GM18517 (cell line): ENCODE measurements at regions not wholly inside any gene's neighbourhood (a gene's known extent, or its start where the extent isn't known, plus 50 kb on each side); places are given as distances from the start of the nearest gene placed in this dataset.

Experiments
- ATAC-seq: cut with Tn5 transposase; IDR thresholded peaks from one replicate; pipeline ENCODE4 v1.9.1; 2021; ENCODE audit warnings: mild to moderate bottlenecking, moderate library complexity; ENCODE audit not compliant: unreplicated experiment

DNA sequence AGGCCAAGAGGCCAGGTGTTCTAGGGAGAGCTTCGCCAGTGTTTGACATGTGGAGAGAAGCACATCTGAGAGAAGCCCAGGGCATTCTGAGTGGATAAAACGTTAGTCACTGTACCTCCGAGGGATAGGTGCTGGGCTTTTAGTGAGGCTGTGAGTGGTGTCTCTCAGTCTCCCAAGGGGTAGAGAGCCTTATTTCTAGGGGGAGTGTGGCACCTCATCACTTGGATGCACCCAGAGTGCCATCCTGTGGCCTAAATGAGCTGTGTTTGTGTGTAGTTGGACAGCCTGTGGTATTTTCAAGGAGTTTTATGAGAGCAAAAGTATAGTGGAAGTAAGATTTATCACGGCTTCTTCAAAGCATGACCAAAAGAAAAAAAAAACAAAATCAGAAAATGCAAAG is 1046.9 kb upstream of the WWC1 start:
- ATAC-seq = no peak

DNA sequence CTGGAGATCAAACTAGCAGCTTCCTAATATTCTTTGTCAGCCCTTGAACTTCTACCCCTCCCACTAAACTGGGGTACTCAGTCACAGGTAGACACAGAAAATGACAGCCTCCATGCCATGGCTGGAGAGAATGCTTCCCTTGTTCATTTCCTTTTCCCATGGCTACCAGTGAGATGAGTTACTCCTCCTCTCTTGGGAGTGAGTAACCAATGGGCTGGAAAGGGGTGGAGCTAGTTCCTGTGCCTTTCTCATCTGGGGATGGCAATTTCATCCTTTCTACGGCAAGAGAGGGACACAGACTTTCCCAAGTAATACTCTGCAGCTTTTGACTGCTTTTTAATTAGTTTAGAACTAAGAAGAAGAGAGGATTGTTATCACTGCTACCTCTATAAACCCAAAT is 1045.6 kb upstream of the WWC1 start:
- ATAC-seq = no peak

DNA sequence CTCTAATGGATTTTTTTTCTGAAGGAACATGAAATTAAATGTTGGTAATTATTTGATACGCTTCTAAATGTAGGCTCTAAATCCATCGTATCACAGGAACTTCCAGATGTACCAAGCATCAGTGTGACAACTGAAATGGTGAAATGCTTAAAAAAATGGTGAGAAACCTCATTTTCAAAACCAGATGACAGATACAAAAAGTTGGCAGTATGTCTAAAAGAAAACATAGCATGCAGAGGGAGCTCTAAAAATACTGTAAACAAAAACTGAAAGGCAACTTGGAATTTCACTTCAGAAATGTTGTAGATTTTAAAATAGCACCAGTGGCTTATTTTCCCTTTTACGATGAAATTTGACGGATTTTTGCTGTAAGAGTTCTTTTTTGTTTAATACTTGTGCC is 1043.6 kb upstream of the WWC1 start:
- no peak for ATAC-seq

DNA sequence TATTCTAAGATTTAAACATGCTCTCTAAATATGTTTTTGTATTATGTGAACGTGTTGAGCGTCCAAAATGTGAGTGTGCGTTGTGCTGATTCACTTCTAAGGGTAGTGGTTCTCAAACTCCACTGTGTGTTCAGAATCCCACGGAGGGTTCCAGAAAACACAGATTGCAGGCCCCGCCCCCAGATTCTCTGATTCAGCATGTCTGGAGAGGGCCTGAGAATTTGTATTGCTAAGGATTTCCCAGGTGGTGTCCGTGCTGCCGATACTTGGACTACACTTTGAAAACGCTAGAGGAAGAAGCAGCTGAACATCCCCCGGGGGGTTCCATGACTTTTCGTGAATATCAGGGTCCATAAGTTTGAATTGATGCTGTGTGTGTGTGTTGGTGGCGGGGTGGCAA is 1043.2 kb upstream of the WWC1 start:
- ATAC-seq = no peak

DNA sequence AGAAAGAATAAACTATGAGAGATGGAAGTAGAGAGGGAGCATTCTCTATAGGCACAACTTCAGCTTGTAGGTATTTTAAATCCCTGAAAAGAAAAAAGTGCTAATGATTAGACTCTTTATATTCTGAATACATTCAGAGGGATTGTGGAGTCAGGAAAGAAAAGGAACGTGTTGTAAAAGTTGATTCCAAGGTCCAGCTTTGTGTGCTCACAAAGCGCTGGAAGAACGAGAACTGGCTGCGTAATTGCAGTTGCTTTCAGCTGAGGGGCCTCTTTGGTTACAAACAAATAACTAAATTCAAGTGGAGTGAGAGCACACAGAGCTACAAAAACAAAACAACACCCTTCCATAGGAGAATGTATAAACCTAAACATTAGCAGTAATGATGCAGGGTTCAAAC is 1040.4 kb upstream of the WWC1 start:
- no peak for ATAC-seq

DNA sequence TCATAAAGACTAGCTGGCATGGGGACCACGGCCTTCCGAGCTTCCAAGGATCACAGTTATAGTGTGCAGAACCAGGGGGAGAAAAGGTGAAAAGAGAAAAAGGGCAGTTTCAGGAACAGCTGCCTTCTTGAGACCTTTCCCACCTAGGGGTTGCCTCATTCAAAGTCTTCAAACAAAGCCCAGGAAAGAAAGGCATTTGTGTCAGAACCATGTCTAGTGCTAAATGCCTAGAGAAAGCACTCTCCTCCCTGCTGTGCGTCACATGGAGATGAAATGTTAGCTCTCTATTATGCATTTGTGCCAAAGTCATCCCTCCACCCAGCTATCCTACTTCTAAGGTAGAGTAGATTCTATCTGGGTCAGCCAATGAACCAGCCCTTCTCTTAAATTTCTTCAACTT is 1037.3 kb upstream of the WWC1 start:
- no peak for ATAC-seq

DNA sequence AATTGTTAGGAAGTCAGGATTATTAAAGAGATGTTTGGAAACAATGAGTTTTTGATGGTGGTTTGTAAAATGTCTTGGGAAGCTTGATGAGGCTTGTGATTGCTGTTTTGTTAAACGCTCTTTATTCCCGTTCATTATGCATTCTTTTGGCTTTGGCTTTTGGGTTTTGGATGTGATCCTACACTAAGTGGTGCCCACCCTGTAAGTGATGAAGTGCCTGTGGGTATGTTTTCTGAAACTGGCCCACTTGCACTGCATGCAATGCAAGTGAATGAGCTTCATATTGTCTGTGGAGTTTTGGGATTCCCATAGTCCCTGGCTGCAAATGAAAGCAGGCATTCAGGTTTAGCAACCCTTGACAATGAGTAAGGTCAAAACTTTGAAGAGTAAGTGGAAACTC is 1035.5 kb upstream of the WWC1 start:
- ATAC-seq = no peak

DNA sequence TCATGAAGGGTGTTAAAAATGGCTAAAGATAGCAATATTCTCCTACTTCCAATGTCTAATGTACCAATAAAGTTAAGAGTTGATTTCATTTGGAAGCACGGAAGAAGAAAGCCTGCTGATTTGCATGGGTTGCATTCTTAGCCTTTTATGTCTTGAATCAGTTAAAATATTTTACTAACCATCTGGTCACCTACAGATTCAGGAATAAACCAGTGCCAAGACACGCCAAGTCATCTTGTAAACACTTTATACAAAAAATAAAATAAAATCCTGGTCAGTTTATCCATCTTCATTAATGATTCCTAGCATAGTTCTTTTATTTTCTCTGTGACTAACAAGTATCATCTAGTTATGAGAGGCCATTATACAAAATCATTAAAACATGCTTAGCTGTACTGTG is 1031.6 kb upstream of the WWC1 start:
- no peak for ATAC-seq

DNA sequence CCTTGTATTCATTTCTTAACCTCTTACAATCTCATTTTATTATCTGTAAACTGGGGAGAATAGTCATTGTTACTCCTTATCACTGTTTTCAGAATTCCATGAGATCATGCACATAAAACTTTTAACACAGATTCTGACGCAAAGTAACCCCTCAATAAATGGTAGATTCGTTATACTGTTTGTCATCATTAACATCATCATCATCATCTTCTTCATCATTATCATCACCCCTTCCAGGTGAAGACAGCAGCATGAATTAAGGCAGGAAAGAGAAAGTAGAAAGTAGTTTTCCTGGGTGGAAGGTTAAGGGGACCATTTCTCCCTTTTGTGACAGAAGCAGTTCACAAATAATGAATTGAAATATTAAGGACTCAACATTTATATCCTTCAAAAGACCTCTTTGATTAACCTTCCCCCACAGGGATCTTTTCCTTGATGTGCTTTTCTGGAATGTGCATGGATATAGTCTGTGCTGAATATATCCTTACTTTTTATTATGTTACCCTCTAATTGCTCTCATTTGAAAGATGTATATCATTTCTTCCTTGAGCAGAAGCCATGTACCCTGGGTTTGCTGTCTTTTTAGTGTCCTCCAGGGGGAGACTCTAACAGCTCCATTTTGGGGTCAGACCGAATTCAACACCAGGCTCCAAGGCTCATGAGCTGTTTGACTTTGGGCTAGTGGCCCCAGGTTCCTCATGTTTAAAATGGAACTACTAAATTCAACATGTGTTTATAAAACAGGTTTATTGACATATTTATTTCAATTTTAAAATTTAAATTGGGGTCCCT is 1029.9 kb upstream of the WWC1 start:
- no peak for ATAC-seq

DNA sequence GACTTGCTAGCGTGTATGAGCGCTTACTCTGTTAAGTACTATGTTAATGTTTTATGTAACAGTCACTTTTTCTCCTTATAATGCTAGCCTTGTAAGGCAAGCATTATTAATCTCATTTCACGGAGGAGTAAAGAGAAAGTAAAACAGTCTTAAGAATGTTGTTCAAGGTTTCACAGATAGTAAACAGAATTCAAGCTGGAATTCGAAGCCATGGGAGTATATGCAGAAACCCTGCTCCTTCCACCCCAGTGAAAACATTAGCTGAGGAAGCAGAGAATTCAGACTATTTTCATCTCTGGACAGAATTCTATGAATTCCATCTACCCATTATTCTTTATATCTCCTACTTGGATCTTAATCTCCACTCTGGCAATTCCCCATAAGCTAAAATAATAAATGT is 1028.3 kb upstream of the WWC1 start:
- ATAC-seq = no peak

DNA sequence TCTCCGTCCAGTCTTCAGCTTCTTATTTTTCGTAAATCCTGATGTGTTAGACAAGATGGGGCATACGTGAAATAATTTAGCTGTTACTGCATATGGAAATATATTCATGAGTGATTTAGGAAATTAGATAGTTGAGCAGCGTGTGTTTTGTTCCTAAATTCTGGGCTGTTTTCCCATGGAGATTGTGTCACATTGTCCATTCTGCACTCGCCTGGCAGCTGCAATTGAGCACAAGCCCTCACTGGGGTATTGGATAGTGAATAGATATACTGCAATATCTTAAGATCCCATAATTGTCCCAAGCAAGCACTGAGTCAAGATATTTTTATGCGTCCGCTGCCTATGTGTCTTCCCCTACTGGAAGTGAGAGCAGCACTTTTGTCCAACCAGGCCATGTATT is 1027.1 kb upstream of the WWC1 start:
- no peak for ATAC-seq

DNA sequence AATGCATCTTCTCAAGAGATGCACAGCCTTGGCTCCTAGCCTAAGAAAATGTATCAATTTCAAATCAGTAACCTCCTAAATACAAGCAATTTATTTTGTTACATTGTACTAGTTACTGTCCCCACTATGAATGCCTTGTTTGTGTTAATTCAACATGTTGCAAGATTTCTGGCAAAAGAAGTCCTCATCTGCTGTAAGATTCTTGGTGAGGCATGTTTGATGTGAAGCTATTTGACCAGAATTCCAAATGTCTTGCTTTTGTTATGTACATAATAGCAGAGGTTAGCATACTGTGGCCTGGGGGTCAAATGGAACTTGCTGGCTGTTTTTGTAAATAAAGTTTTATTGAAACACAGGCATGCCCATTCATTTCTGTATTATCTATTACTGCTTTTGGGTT is 1023.1 kb upstream of the WWC1 start:
- ATAC-seq = no peak

DNA sequence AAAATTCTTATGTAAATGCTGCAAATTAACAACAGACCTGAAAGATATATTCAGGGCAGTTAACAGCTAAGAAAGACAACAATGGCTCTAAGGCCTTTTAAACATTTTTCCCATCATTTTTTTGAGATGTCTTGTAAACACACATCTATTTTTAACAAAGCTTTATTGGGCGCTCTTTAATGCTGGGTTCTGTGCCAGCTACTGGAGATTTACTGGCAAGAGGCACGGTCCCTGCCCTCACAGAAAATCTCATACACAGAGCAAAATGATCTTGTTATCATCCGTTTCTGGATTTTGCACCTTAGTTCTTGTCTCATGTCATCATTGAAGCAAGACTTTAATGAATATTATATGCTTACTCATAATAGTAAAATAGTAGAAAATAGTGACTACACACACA is 1022.3 kb upstream of the WWC1 start:
- no peak for ATAC-seq

DNA sequence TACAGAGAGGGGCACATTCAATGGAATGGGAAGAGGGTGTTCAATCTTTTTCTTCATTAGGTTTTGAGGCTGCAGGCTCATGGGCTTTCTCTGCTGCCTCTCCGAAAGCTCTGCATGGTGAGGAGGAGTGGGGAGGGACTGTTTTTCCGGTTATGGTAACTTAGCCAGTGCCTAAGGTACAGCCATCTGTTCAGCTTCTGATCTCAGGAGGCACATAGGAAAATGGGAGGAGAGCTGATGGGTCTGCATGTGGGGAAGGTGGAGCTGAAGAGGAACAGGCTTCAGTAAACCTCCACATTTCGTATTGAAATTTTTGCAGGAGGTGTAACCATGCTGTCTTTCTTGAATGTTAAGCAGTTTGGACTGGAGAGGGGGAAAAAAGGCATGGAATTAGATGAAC is 1020.4 kb upstream of the WWC1 start:
- ATAC-seq = no peak

DNA sequence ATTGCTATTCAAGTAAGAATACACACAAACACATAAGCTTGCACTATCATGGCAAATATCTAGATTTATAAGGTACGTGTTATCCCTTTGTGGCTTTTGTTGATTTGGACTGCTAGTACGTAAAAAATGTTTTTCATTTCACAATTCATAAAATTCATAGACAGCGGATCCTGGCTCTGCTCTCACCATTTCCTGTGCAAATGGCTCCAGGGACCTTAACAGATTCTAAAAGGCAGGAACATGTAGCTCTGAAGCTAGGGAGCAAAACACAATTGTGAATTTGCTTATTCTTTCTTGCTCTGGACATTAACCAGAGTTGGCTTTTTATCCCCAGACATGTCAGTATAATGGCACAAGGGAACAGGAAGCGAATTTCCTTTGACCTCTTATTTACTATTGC is 1019.9 kb upstream of the WWC1 start:
- no peak for ATAC-seq

DNA sequence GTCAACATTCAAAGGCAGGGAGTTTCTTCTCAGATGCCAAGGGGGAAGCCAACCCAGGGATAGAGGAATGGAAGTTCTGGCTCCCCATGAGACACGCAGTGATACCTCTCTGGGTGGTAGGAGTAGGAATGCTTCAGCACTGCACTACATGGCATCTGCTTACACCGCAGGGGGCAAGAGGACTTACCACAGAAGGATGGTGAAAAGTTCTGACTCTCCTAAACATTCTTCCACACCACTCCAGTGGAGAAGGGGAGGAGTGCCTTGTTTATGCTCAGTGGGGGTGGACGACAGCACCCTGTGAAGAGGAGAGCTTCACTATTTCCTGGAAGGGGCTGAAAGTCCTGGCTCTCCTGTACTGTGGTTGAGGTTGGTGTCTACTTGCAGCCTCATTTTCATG is 1011.3 kb upstream of the WWC1 start:
- no peak for ATAC-seq

DNA sequence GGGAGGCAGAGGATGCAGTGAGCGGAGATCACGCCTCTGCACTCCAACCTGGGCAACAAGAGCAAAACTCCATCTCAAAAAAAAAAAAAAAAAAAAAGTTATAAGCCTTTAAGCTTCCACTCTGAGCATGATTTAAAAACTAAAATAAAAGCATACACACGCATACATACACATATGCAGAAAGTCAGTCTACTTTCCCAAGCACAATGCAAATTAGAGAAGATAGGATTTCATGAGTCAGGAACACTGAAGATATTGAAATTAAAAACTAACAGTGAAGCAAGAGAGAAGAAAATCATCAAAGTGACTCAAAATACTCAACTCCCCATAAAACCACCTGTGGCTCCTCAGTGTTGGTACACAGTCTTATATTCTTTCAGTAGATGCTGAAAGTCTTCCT is 1009.5 kb upstream of the WWC1 start:
- no peak for ATAC-seq

DNA sequence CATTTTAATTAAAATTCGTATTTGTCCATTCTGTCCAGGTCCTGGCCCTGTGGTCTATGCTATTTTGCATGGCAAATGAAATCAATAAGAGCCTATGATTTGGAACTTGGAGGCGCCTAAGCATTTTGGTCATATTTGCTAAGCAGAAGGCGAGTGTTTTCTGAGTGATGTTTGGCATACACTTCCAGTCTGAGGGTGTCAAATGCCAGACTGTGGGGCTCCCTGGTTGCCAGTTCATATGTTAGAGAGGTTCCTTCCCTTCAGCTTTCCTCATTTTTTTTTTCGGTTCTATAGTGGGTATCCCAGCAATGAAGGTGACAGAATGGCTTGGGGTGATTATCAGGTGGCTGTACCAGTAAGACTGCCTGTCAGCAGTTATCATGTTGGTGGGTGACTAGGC is 1007.8 kb upstream of the WWC1 start:
- ATAC-seq = no peak

DNA sequence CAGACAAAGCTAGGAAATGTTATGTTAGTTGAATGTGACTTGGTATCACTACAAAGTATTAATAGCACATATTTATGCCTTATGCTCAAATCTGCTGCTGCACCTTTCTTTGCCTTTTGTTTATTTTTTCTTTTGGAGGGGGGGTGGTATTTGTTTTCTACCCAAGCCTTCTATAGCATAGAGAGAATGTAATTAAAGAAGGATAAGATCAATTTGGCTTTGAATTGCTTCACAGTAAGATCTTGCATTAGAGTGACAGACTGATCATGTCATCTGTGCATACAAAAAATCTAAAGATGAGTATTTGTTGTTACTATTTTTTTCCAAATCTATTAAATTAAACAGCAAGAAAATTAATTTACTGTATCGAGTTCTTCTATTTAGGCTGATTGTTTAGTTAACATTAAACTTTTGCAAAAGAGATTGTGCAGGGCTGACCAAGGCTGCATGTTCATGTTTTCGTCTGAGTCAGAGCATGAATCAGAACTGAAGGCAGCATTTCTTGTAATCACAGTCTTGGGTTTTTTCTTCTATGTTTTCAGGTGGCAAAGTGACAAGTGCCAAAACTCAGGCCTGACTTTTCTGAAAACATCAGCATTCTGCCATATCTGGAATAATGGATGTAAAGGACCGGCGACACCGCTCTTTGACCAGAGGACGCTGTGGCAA is 1007.1 kb upstream of the WWC1 start:
- no peak for ATAC-seq

DNA sequence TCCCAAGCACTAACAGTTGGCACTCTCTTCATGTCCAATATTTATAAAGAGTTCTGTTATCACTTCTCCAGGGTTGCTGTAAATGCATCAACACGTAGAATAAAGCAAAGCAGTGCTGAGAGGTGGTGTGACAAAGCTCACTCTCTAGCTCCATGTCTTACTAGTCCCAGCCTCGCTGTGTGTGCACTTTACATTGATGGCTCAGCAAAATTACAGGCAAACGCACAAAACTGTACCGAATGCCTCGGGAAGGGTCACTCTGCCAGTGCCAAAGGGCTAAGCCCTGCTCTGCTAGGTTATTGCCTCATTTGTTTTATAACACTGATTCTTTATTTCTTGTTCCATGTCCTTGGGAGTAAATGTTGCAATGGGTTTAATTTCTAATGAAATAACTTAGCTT is 1005.9 kb upstream of the WWC1 start:
- no peak for ATAC-seq

DNA sequence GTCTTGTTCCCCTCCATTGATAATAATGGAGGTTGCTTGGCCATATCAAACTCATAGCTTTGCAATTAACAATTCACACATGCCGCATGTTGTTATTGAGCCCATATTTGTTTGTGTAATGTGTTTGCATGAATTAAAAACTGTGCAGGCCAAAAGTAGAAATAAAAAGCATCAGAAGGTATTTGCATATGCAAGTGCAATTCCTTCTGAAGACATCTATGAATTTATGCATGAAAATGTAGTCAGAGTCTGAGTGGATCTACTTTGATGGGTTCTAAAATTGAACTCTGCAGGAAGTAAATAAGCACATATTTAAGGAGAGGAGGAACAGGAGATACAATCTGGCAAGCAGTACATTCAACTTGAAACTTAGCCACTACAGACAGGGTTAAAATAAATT is 1004.6 kb upstream of the WWC1 start:
- ATAC-seq = no peak

DNA sequence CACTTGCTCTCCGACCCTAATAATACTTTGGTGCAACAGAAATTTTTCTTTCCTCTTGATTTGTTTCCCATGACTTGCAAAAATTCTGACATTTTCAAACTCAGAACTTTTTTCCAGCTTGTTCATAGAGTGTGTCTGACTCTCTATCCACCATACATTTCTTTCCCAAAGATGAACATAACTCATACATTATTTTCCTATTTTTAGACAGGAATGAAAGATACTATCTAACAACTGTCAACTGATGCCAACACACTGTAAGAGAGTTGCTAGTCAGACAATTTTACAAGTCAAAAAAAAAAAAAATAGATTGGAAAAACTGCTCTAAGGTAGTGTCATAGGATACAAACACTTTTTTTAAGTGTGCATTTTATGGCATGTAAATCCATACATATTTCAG is 1001.0 kb upstream of the WWC1 start:
- no peak for ATAC-seq
